Fibroblast of upper back skin (primary cell): ENCODE measurements at regions not wholly inside any gene's neighbourhood (a gene's known extent, or its start where the extent isn't known, plus 50 kb on each side); places are given as distances from the start of the nearest gene placed in this dataset.

ENCODE experiments used
- DNase-seq: peaks from one replicate; pipeline ENCODE4 v3.0.0-alpha.2; 2013

DNA sequence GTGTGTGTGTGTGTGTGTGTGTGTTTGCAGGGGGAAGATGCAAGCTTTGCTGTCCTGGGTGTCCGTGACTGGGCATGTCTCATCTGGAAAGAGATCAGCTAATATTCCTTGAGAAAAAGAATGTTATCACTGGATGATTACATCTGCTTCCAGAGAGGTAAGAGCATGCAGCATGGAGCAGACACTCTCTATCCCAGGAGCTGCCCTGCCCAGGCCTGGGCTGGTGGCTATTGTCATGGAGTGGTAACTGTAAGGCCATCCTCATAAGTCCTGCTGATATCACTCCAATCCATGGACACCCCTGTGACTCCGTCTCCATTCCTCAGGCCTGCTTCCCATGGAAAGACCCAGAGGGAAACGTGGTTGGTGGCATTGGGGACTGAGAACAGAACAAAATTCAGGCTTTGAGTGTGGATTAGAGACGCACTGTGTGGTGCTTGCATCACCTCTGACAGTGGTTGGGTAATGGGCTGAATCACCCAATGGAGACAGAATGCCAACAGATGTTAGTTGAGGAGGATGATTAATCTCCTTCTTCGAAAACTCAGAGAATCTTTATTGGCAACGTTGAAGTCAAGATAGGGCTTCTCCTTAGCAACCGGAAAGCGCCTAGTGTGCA is 52.0 kb upstream of the KCNIP1 start:
- peak; percentile 70 for DNase-seq

DNA sequence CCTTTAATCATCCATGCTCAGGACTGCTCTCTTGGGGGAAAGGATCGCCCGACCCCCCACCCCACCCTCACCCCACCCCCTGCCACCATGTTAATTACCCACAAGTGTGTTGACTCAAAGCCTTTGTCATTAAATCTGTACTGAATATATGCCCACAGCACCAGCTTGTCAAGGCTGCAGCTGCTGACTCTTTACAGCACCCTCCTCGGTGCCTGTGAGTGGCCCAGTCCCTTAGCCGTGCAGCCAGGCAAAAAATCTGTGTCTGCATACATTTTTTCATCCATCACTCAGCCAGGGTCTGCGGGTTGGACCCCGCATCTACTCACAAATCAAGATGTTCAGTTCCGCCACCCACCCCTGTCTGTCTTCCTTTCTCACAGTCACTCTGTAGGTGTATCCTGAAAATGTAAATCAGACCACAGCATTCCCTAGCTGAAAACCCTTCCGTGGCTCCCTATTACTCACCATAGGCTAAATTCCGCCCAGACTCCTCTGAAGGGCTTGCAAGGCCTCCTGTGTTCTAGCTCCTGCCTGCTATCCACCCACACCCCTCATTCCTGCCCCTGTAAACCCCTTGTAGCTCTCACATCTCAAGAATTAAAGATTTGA is 53.7 kb upstream of the KCNIP1 start:
- DNase-seq, result peak; percentile 17

DNA sequence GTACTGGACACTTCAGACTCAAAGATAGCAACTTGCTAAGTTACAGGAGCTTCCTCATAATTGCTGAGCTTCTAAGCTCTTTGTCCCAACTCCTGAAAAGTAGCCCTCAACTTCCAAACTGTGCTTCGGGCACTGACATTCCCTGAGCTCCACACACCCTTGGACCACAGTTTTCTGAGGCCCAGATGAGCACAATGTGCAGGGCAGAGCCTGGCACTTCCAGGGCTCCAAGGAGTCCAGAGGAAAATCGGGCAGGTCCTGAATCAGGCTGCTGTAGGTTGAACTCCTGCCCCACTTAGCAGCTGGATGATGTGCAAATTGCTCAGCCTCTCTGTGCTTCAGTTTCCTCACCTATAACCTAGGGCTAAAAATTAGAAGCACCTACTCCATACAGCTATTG is 54.6 kb upstream of the KCNIP1 start:
- DNase-seq, result no peak

DNA sequence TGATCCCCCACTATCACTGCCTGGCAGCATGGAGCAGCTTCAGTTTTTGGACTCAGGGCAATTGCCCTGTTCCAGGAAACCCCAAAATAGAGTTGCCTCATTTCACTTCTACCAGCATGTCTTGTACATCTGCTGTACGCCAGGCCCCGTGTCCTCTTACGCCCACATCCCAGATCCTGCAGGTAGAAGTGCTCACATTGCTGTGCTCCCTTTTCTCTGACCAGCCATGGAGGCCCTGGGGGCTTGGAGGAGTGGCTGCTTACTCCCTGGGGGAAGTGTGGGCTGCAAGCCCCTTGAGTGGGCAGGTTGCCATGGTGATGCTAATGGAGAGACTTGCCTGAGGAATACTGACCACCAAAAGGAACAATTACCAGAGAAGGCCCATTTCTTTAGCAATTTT is 55.6 kb upstream of the KCNIP1 start:
- no peak for DNase-seq

DNA sequence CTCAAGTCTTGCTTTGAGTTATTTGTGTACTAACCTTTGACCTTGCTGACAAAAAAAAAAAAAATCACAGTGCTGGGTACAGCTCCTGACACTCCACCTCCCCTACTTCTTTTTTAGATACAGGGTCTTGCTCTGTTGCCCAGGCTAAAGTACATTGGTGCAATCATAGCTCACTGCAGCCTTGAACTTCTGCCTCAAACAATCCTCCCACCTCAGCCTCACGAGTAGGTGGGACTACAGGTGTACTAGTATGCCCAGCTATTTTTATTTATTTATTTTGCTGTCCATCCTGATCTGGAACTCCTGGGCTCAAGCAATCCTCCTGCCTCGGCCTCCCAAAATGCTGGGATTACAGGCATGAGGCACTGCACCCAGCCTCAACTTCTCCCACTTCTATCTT is 57.2 kb upstream of the KCNMB1 start:
- no peak for DNase-seq

DNA sequence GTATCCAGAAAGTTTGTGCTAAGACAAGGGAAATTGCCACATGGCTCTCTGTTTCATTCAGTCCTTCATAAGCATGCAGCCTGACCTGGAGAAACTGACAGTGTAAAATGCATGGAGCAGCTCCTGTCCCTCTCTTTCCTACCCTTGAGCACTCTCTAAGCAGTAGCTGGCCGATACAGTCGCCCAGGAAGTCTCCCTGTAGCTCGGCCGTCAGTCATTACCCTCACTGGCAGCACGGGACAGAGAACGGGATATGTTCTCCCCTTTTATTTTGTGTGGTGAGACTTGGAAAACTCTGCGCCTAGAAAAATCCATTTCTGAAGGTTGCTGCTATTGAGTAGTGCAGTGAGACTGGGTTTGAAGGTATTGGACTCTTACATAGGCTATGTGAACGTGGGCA is 56.8 kb upstream of the KCNMB1 start:
- DNase-seq, result no peak

DNA sequence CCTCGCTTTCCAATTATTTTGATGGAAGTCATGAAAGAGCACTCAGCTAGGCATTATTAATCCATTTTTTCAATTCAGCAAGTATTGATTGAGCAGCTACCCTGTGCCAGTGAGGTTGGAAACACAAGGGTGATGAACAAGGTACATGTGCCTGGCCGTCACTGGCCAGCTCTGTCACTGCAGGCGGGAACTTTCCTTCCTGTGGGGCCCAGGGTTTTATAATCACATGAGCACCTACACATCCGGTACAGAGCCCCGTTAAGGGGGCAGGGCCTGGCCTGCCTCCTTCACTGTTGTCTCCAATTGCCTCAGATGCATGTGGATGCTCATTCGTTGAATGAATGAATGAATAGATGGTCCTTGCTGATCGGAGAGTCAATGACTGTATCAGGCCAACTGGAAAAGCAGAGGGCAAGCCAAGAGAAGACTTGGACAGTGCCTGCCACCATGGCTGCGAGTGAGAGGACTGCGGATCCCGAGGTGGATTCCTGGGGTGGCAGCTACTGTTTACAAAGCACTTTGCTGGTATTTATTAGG is 55.9 kb upstream of the KCNMB1 start:
- no peak for DNase-seq

DNA sequence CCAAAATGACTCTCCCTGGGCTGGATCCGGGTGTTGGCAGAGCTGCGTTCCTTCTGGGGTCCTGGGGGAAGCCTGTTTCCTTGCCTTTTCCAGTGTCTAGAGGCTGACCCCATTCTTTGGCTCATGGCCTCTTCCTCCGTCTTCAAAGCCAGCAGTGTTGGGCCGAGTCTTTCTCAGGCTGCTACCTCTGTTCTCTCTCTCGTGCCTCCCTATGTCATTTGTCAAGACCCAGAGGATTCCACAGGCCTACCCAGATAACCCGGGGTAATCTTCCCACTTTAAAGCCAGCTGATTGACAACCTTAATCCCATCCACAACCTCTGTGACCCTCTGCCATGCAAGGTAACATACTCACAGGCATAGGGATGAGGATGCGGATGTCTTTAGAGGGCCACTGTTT is 55.0 kb upstream of the KCNMB1 start:
- no peak for DNase-seq

DNA sequence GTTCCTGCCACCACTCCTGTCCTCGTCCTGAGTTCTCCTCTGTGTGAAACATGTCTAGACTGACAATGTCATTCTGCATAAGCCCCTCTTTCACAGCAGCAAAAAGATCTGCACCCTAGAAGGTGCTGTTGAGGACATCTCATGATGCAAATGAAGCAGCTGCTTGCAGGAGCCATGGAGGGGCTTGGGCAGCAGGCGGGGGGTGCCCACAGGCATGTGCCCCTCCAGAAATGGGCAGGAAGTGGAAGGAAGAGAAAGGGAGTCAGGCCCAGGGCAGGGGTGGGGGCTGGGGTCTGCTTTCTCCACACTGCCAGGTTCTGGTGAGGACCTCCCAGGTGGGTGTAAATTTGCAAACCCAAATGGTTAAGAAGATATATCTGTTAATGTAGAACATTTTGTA is 54.5 kb upstream of the KCNMB1 start:
- no peak for DNase-seq

DNA sequence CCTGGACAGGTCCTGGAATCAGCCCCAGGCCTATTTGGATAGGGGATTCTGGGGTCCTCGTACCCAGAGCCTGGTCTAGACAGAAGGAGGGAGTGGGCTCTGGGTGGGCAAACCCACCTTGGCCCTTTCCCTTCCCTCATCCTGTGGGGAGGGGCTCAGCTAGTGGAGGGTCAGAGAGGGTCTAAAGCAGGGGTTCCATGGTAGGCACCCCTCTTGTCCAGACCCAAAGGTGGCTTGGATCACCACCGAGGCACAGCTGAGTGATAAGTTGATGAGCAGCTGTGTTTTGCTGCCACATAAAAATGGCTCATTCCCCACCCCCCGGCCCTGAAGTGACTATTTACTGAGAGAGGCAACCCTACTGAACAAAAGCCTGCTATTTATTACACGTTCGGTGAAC is 53.8 kb upstream of the KCNMB1 start:
- no peak for DNase-seq

DNA sequence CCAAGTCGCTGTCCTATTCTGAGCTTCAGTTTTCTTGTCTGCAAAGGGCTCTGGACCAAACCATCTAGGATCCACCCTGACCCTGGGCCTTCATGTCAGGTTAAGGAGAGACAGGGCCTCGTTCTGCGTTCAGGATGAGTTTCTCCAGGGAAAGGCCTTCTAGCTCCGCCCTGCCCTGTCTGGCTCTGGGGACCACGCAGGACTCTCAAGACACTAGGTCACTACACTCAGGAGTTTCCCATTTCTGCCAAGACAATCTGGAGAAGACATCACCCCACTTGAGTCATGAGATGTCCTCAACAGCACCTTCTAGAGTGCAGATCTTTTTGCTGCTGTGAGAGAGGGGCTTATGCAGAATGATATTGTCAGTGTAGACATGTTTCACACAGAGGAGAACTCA is 53.2 kb upstream of the KCNMB1 start:
- DNase-seq, result no peak

DNA sequence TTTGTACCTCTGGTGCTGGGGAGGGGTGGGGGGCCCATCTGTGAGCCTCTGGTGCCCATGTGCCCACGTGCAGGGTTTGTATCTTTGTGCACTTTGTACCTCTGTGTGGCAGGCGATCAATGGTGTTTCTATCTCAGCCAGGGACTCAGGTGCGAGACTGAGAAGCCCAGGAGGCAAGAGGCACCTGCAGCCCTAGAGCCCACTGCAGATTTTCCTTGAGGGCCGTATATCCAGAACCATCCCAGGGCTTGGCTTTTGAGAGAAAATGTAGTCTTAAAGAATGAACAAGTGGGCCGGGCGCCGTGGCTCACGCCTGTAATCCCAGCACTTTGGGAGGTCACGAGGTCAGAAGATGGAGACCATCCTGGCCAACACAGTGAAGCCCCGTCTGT is 52.2 kb upstream of the KCNMB1 start:
- DNase-seq, result no peak

DNA sequence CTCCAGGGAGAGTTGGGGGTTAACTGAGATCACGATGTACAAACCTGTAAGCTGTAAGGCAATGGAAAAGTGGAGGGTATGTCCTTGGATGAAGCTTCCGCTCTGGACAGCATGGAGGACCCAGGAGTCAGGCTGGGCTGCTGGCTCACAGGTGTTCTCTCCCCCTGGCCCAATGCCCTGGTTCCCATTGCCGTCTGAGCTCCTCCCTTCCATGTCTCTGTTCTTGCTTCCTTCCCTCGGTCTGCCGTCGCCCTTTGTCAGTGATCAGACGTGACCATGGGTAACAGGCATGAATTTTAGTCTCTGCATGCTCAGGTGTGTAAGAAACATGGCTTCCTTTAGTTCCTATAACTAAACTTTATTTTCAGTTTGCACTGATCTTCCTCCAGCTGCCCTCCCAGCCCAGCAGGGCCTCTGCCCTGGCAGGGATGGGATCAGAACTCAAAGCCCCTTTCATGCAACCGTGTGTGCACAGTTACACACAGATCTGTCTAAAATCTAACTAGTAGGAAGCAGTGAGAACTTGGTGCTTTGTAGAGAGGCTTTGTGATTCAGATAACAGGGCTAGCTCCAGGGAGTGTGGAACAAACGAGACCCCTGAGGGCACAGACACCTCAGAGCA is 51.7 kb upstream of the KCNMB1 start:
- DNase-seq, result no peak

DNA sequence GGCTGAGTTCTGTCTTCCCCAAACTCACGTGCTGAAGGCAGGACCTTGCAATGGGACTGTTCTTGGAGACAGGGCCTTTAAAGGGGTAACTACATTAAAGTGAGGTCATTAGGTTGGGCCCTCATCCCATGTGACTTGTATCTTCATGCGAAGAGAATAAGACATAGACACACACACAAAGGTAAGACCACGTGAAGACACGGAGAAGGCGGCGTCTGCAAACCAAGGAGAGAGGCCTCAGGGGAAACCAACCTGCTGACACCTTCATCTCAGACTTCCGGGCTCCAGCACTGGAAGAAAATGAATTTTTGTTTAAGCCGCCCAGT is 50.7 kb upstream of the KCNMB1 start:
- DNase-seq, result no peak

DNA sequence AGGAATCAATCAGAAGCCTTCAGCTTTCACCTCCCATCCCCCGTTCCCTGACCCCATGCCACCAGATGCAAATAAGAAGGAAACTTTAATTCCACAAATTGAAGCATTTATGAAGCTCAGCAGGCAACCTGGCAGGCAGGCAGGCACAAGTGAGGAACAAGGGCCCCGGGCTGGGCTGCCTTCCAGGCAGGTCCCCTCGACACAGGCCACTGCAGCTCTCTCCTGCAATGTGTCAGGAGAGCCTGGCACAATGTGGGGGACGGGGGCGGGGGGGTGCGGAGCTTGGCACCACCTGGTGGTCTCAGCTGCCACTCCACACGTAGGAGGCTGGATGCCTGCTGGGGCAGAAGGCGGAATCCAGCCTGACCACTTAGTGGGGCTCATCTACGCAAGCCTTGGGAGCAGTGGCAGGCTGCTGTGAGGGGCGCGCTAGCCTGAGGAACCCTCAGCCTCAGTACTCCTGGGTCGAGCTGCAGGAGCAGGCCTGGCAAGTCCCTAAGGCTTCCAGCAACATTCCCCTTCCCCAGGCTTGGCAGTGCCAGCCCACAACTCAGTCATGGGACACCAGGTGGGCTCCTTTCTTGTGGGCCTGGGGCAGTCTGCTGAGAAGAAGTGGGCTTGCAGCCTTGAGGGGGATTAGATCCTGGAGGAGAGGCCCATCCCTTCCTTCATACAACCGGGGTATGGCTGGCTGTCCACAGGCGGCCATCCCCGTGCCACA is 50.2 kb upstream of the KCNMB1 start:
- DNase-seq, result no peak
